ENCODE measurements at regions not wholly inside any gene's neighbourhood (a gene's known extent, or its start where the extent isn't known, plus 50 kb on each side); places are given as distances from the start of the nearest gene placed in this dataset.

- ATAC-seq (no peak), DNase-seq (ENCODE audit: low spot score) (no peak)
- Mint-ChIP-seq H3K27me3 (ENCODE audit: low read depth) (no peaks in the 10 kb centered on the region), H3K9me3 (no peaks in the 10 kb centered on the region), H3K4me1 (peaks cover 46% of the 10 kb centered on the region), H3K4me3 (no peak overlapping the region), H3K36me3 (no peaks in the 10 kb centered on the region), H3K27ac (no peak overlapping the region)
- TF ChIP-seq ERG (CRISPR knock-in tag; IDR thresholded peaks at IDR 0.05) (no peak), CREM (CRISPR knock-in tag; IDR thresholded peaks at IDR 0.05) (no peak)
- POLR2A ChIA-PET = no interaction called here
- CTCF ChIA-PET = no interaction called here
Observed at GRCh38 chr5:168167338-168167737, 124.1 kb upstream of the WWC1 start.

GRCh38 chr5:168168978-168169698 is 122.3 kb upstream of the WWC1 start:
- Mint-ChIP-seq H3K36me3 (no peaks in the 10 kb centered on the region), H3K4me3 (no peak overlapping the region)
- ATAC-seq = no peak

More at GRCh38 chr5:168168978-168169698, 122.3 kb upstream of the WWC1 start:
- no peak overlapping the region for H3K27ac Mint-ChIP-seq
- DNase-seq (ENCODE audit: low spot score) = no peak
- H3K4me1 Mint-ChIP-seq = peaks cover 37% of the 10 kb centered on the region
- no peak for TF ChIP-seq E2F1 (CRISPR knock-in tag; IDR thresholded peaks at IDR 0.05)
- TF ChIP-seq, protein P1, sequence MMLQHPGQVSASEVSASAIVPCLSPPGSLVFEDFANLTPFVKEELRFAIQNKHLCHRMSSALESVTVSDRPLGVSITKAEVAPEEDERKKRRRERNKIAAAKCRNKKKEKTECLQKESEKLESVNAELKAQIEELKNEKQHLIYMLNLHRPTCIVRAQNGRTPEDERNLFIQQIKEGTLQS (CRISPR knock-in tag; conservative IDR thresholded peaks at IDR 0.05) = no peak
- TF ChIP-seq OVOL2 (CRISPR knock-in tag; IDR thresholded peaks at IDR 0.05; ENCODE audit: borderline replicate concordance) = no peak
- TF ChIP-seq NR3C1 (CRISPR knock-in tag; conservative IDR thresholded peaks at IDR 0.05; ENCODE audit: low read depth) = no peak
- no peak for TF ChIP-seq SP1 (CRISPR knock-in tag; conservative IDR thresholded peaks at IDR 0.05)
- no peak for TF ChIP-seq TP53 (CRISPR knock-in tag; IDR thresholded peaks at IDR 0.05)
- TF ChIP-seq MXD4 (CRISPR knock-in tag; IDR thresholded peaks at IDR 0.05; ENCODE audit: borderline replicate concordance) = no peak
- TF ChIP-seq NFYB (CRISPR knock-in tag; conservative IDR thresholded peaks at IDR 0.05; ENCODE audit: low read depth) = no peak
- no peak for TF ChIP-seq USF2 (CRISPR knock-in tag; IDR thresholded peaks at IDR 0.05)
- no peak for TF ChIP-seq JAZF1 (CRISPR knock-in tag; IDR thresholded peaks at IDR 0.05)
- TF ChIP-seq, protein P2, sequence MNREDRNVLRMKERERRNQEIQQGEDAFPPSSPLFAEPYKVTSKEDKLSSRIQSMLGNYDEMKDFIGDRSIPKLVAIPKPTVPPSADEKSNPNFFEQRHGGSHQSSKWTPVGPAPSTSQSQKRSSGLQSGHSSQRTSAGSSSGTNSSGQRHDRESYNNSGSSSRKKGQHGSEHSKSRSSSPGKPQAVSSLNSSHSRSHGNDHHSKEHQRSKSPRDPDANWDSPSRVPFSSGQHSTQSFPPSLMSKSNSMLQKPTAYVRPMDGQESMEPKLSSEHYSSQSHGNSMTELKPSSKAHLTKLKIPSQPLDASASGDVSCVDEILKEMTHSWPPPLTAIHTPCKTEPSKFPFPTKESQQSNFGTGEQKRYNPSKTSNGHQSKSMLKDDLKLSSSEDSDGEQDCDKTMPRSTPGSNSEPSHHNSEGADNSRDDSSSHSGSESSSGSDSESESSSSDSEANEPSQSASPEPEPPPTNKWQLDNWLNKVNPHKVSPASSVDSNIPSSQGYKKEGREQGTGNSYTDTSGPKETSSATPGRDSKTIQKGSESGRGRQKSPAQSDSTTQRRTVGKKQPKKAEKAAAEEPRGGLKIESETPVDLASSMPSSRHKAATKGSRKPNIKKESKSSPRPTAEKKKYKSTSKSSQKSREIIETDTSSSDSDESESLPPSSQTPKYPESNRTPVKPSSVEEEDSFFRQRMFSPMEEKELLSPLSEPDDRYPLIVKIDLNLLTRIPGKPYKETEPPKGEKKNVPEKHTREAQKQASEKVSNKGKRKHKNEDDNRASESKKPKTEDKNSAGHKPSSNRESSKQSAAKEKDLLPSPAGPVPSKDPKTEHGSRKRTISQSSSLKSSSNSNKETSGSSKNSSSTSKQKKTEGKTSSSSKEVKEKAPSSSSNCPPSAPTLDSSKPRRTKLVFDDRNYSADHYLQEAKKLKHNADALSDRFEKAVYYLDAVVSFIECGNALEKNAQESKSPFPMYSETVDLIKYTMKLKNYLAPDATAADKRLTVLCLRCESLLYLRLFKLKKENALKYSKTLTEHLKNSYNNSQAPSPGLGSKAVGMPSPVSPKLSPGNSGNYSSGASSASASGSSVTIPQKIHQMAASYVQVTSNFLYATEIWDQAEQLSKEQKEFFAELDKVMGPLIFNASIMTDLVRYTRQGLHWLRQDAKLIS (CRISPR knock-in tag; IDR thresholded peaks at IDR 0.05; ENCODE audit: borderline replicate concordance) = no peak
- TF ChIP-seq, protein P3, sequence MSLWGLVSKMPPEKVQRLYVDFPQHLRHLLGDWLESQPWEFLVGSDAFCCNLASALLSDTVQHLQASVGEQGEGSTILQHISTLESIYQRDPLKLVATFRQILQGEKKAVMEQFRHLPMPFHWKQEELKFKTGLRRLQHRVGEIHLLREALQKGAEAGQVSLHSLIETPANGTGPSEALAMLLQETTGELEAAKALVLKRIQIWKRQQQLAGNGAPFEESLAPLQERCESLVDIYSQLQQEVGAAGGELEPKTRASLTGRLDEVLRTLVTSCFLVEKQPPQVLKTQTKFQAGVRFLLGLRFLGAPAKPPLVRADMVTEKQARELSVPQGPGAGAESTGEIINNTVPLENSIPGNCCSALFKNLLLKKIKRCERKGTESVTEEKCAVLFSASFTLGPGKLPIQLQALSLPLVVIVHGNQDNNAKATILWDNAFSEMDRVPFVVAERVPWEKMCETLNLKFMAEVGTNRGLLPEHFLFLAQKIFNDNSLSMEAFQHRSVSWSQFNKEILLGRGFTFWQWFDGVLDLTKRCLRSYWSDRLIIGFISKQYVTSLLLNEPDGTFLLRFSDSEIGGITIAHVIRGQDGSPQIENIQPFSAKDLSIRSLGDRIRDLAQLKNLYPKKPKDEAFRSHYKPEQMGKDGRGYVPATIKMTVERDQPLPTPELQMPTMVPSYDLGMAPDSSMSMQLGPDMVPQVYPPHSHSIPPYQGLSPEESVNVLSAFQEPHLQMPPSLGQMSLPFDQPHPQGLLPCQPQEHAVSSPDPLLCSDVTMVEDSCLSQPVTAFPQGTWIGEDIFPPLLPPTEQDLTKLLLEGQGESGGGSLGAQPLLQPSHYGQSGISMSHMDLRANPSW (CRISPR knock-in tag; conservative IDR thresholded peaks at IDR 0.05; ENCODE audit: low read depth) = no peak
- no peak for TF ChIP-seq MYBL2 (CRISPR knock-in tag; IDR thresholded peaks at IDR 0.05)
- no peak for TF ChIP-seq ETV6 (CRISPR knock-in tag; IDR thresholded peaks at IDR 0.05)
- TF ChIP-seq, protein P4, sequence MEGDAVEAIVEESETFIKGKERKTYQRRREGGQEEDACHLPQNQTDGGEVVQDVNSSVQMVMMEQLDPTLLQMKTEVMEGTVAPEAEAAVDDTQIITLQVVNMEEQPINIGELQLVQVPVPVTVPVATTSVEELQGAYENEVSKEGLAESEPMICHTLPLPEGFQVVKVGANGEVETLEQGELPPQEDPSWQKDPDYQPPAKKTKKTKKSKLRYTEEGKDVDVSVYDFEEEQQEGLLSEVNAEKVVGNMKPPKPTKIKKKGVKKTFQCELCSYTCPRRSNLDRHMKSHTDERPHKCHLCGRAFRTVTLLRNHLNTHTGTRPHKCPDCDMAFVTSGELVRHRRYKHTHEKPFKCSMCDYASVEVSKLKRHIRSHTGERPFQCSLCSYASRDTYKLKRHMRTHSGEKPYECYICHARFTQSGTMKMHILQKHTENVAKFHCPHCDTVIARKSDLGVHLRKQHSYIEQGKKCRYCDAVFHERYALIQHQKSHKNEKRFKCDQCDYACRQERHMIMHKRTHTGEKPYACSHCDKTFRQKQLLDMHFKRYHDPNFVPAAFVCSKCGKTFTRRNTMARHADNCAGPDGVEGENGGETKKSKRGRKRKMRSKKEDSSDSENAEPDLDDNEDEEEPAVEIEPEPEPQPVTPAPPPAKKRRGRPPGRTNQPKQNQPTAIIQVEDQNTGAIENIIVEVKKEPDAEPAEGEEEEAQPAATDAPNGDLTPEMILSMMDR (IDR thresholded peaks at IDR 0.05) = no peak
- no peak for TF ChIP-seq GTF2I (CRISPR knock-in tag; conservative IDR thresholded peaks at IDR 0.05)
- ChIA-PET POLR2A (no interaction called here), CTCF (interaction anchor here (1.1 to 1.4 kb wide), 2 partner anchors 8 to 15 kb away, joined by 4 to 5 read pairs; no protein-coding TSS in a partner anchor)
- no peaks in the 10 kb centered on the region for H3K27me3 Mint-ChIP-seq (ENCODE audit: low read depth)
- H3K9me3 Mint-ChIP-seq = no peaks in the 10 kb centered on the region
